CD4-positive, alpha-beta T cell treated with Interleukin-12 subunit alpha and Interleukin-12 subunit beta, for 1 hour (primary cell): ENCODE measurements at regions not wholly inside any gene's neighbourhood (a gene's known extent, or its start where the extent isn't known, plus 50 kb on each side); places are given as distances from the start of the nearest gene placed in this dataset.
"Not testable (repeated sequence)": the region's sequence is repeated elsewhere in the genome, so short reads cannot be mapped to it uniquely, and the experiment has no call there.

Source experiments
- DNase-seq: peaks from one replicate; pipeline ENCODE4 v3.0.0-alpha.2; 2020

DNA sequence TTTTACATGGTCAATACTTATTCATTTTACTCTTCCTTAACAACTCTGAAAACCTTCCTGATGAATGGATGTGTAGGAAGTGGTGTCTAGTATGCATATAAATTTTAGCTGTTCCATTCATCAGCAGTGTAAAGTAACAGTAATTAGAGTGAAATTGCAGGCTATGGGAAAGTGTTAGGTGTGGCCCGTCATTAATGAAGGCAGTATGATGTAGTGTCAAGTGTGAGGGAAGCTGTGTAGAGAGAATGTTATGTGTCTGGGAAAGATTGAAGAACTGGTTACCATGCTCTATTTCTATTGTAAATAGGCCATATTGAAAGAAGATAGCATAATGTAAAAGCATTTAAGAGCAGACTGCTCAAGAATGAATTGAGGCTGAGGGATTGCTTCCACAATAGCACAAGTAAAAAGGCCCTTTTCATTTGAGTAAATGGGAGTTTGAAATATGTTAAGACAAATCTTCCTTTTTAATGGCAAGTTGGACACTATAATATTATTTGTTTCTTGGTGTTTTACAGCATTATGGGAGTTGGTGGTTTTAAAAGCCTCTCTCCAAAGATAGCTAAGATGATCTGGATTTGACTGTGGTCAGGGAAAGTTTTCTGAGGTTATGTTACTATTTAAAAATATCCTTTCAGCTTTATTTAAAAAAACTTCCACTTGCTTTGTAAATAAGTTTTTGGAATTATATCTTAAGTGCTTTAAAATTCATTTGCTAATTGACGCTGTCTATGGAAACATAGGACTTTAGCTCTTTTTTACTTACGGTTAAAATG, 401.0 kb upstream of the ZEB2 start:
- no peak for DNase-seq

DNA sequence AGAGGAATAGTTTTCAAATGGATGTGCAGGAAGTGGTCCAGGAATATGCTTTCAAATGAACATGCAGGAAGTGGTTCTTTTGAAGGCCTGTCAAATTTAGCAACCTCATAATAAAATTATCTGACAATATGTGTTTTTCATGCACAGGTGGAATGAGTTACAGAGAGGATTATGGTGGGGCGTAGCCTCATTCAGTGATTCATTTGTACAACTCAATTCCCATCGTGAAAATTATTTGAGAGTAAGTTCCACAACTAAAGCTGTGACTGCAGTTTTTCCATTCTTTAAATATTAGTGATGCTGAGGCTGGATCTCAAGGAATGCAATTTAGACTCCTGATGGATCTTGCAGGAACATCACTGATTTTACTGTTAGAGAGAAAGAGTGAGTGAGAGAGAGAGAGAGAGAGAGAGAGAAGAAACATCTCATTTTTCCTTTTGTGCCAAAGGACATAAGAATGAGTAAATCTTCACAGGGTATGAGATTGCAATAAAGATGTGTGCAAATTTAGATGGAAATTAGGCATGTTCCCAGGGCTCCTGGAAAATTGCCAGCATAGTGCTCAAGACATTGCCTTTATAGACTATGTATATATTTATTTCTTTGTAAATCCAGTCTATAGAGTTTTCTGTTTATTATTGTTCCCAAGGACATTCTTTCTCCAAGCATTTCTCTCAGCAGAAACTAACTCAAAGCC, 394.9 kb upstream of the ZEB2 start:
- DNase-seq = no peak

- no peak for DNase-seq
These were observed 394.2 kb upstream of the ZEB2 start for GRCh38 chr2:144914113-144914512.

DNA sequence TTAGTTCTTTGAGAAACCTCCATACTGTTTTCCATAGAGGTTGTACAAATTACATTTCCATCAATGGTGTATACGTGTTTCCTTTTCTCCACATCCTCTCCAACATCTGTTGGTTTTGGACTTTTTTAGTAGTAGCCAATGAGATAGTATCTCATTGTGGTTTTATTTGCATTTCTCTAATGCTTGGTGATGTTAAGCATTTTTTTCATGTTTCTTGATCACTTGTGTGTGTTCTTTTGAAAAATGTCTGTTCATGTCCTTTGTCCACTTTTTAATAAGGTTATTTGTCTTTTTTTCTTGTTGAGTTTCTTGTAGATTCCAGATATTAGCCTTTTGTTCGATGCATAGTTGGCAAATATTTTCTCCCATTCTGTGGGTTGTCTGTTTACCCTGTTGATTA, 392.3 kb upstream of the ZEB2 start:
- DNase-seq = no peak

GRCh38 chr2:144905956-144906355, 386.0 kb upstream of the ZEB2 start:
- no peak for DNase-seq

DNA sequence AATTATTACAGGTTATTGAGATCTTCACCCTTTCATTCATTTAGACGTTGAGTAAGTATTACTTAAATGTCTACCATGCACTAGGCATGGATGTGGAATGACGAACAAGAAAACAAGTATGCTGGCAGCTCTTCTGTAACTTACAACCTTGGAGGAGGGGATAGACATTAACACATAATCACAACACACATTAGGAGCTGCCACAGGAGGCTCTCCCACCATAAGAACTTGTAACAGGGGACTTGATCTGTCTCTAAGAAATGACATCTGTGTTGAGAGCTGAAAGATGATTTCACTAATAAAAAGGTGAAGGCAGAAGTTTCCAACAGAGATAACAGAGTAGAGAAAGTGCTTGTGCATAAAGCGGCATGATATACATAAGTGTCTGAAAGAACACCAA, 384.7 kb upstream of the ZEB2 start:
- DNase-seq = no peak

GRCh38 chr2:144903045-144903444, 383.1 kb upstream of the ZEB2 start:
- DNase-seq = not testable (repeated sequence)

GRCh38 chr2:144901386-144901785, 381.5 kb upstream of the ZEB2 start:
- DNase-seq = not testable (repeated sequence)

- DNase-seq = no peak
These were observed 376.4 kb upstream of the ZEB2 start for GRCh38 chr2:144896341-144896740.

GRCh38 chr2:144894612-144895599, 375.0 kb upstream of the ZEB2 start:
- no peak for DNase-seq

GRCh38 chr2:144893464-144893863, 373.5 kb upstream of the ZEB2 start:
- no peak for DNase-seq

GRCh38 chr2:144890828-144891227, 370.9 kb upstream of the ZEB2 start:
- DNase-seq = peak; percentile 5

DNA sequence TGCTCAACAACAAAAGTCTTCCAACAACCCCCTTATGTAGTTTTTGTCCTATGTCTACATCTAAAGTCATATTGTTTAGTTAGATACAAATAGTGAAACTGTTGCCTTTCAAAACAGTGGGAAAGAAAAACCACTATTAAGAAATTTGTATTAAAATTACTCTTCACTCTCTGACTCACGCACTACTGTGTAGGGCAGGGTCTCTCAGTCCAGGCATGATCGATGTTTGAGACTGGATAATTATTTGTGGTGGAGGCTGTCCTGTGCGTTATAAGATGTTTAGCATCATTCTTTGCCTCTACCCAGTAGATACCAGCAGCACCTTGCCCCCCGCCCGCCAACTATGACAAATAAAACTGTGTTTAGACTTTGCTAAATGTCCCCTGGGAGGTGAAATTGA, 369.4 kb upstream of the ZEB2 start:
- no peak for DNase-seq

DNA sequence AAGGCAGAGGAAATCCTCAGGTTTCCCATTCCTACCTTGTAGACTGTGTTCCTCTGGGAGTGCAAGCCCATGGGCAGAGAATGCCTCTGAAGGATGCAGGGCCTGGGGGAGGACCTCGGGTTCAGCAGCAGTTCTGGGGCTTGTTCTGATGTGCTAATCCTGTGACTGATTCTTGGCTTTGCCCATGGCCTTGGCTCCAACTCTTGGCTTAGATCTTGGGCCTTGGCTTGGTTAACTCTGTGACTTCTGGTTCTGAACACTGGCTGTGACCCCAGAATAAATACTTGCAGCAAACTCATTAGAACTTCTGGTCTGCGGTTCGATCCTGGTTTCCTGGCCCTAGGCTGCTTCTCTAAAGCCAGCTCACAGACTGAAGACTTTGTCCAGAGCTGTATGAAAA, 366.9 kb upstream of the ZEB2 start:
- DNase-seq = no peak

DNA sequence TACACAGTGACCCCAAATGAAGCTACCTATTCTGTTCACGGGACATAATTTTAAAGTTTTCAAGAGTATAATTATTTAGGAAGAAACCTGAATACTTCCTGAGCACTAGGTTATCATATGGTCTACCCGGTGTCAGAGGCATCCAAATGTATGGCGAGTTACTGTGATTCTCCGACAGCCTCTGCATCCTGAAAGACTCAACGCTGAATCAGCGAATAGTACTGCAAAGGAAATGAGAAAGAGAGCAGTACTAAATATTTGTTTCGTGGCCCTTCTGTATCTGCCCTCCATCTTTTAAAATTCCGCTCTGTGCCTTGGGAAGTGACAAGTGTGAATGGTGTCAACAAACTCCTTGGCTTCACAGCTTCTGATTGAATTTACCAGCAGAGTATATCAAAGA, 358.0 kb upstream of the ZEB2 start:
- no peak for DNase-seq

DNA sequence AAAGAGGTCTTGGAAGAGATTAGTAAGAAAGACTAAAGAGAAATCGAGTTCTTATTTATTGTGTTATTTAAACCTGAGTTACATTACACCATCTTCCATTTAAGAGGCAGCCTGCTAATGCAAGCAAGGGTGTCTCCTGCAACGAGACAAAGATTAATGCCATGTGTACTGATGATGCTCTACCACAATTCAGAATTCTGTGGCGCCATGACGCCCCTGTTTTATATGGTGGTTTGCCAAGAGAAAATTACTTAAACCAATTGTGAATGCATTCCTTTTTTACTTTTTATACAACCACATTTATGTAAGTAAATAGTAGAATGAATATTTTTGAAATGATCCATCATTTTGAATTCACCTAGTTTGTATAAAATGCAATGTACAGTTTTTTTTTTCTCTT, 356.1 kb upstream of the ZEB2 start:
- no peak for DNase-seq

DNA sequence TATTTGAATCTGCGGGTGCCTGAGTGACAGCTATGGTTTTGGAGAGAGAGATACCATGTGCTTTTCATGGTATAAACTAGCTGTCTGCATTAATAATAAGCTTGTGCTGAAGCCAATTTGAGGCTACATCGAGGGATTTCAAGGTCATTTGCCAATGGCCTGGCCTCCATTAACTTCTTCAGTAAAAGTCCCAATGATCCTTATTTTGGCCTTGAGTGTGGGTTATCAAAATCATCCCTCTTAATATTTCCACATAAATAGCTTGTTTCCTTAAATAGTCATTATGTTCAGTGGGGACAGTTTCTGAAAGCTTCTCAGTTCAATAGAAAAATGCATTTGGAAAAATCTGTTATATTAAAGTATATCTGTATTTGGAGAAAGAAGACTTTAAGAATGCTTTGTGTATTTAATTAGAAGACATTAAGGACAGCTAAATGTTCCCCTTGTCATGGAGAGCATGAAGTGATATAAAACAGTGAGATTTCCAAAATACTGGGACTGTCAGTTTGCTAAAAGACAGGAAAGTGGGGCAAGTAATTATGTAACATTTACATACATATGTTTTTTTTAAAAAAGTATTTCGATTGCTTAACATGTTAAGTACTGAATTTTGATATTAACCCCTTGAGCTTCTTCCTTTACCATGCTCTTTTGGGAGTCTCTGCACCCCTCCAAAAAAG, 355.5 kb upstream of the ZEB2 start:
- DNase-seq = no peak

DNA sequence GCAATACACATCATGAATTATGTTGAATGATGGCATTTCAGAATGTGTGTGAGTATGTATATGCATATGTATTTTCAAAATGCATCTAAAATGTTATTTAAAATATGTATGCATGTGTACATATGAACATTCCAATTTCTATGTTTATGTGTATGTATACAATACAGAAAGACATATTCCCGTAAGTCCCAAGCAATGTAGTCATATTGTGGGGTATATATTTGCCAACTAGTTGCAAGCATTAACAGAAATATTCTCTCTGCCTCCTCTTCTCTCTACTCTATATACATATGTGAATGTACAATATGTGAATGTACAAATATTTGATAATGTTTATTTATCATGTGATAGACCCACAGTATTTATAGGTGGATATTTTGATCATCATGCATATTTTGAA, 345.8 kb upstream of the ZEB2 start:
- no peak for DNase-seq

DNA sequence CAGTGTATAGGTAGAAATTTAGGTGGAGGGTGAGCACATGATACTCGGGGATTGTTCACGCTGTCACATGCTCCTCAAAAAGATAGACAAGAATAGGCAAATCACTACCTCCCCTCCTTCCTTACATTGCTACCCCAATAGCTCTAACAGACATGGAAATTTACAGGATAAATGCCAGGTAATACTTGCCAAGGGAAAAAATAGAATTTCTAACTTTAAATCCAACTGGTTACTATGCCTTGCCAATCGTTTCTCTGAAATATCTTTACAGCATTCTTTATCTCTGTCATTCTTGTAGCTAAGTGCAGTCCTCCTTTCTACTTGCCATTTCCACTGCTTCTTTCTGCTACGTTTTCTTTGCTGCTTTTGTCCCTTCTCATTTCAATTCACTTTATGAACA, 339.8 kb upstream of the ZEB2 start:
- no peak for DNase-seq

GRCh38 chr2:144858211-144858610, 338.3 kb upstream of the ZEB2 start:
- DNase-seq = no peak

- DNase-seq = no peak
These were observed 334.7 kb upstream of the ZEB2 start for GRCh38 chr2:144854596-144854995.

DNA sequence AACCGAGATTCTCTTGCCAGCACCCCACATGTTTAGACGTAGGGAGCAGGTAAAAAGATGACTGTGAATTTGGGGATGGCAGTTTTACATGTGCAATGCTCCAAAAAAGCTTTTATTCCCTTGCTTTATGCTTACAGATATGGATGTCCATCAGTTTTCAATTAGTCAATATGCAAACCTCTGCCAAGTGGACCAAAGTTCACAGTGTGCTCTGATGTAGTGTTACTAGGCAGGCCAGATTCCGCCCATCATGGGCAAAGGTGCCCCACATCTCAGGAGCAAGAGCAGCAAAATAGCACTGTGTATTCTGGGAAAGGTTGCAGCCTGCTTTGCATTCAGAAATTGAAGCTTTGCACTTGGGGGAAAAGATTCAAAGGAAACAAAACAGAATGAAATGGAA, 329.7 kb upstream of the ZEB2 start:
- no peak for DNase-seq

GRCh38 chr2:144848423-144848822, 328.5 kb upstream of the ZEB2 start:
- DNase-seq = no peak
